CD4-positive, alpha-beta memory T cell (primary cell): ENCODE measurements at regions not wholly inside any gene's neighbourhood (a gene's known extent, or its start where the extent isn't known, plus 50 kb on each side); places are given as distances from the start of the nearest gene placed in this dataset.

Experiments used
- CTCF ChIA-PET: fragments of 350-600 bp; sonication (Branson Sonifier 250); formaldehyde crosslinking; loops from one replicate; lab custom pipeline; 2021; ENCODE audit warnings: inconsistent platforms; ENCODE audit not compliant: partially characterized antibody; lab: Charles Lee
- POLR2A ChIA-PET: fragments of 350-600 bp; sonication (Branson Sonifier 250); formaldehyde crosslinking; loops from one replicate; lab custom pipeline; 2021; ENCODE audit not compliant: partially characterized antibody; lab: Charles Lee
- DNase-seq, 5 donors: peaks; one replicate each; pipeline versions ENCODE4 v3.0.0 to v3.0.0-alpha.2; 2020 to 2022; ENCODE audit warnings: mixed read lengths in 1 of 5
- H3K27ac ChIP-seq: one replicate; pipeline ENCODE4 v1.7.0; 2013; ENCODE audit warnings: low read depth, low read length
- H3K27me3 ChIP-seq: 2 replicates; pipeline ENCODE4 v1.7.0; 2013; ENCODE audit warnings: mild to moderate bottlenecking, low read length, moderate library complexity; ENCODE audit not compliant: insufficient read depth
- H3K36me3 ChIP-seq: 2 replicates; pipeline ENCODE4 v1.7.0; 2013; ENCODE audit warnings: mild to moderate bottlenecking, low read length, moderate library complexity; ENCODE audit not compliant: insufficient read depth
- H3K4me1 ChIP-seq: 2 replicates; pipeline ENCODE4 v1.7.0; 2013; ENCODE audit warnings: mild to moderate bottlenecking, low read length, moderate library complexity; ENCODE audit not compliant: insufficient read depth
- H3K4me3 ChIP-seq, 2 donors: one replicate each; pipeline ENCODE4 v1.7.0; 2013; ENCODE audit warnings: low read length in 2 of 2, mild to moderate bottlenecking in 1 of 2
- H3K9me3 ChIP-seq, 2 donors: one replicate each; pipeline ENCODE4 v1.7.0; 2013; ENCODE audit warnings: low read length in 2 of 2, control low read depth in 1 of 2; ENCODE audit not compliant: control insufficient read depth in 1 of 2
- H3K27ac Mint-ChIP-seq, 7 donors: one replicate each; pipeline ENCODE4 v1.8.0; 2020 to 2021; ENCODE audit warnings: mixed read lengths in 7 of 7, mild to moderate bottlenecking in 6 of 7, inconsistent platforms in 3 of 7, moderate library complexity in 3 of 7
- H3K27me3 Mint-ChIP-seq, 2 donors: one replicate each; pipeline ENCODE4 v1.8.0; 2020 to 2021; ENCODE audit warnings: mixed read lengths in 2 of 2
- H3K36me3 Mint-ChIP-seq, 2 donors: one replicate each; pipeline ENCODE4 v1.8.0; 2020 to 2021; ENCODE audit warnings: mixed read lengths in 2 of 2, inconsistent platforms in 1 of 2, mild to moderate bottlenecking in 1 of 2
- H3K4me1 Mint-ChIP-seq, 4 donors: one replicate each; pipeline ENCODE4 v1.8.0; 2020 to 2021; ENCODE audit warnings: mixed read lengths in 4 of 4, mild to moderate bottlenecking in 1 of 4
- H3K4me3 Mint-ChIP-seq, 8 donors: one replicate each; pipeline ENCODE4 v1.8.0; 2020 to 2021; ENCODE audit warnings: mixed read lengths in 8 of 8, mild to moderate bottlenecking in 7 of 8, moderate library complexity in 6 of 8, inconsistent platforms in 3 of 8
- H3K9me3 Mint-ChIP-seq, 8 donors: one replicate each; pipeline ENCODE4 v1.8.0; 2020 to 2021; ENCODE audit warnings: mixed read lengths in 8 of 8, mild to moderate bottlenecking in 5 of 8, inconsistent platforms in 3 of 8, moderate library complexity in 1 of 8
- intact Hi-C: fragments of 100-400 bp; cut with micrococcal nuclease; formaldehyde crosslinking; loops from one replicate; pipeline ENCODE4 v1.15.1; 2023

DNA sequence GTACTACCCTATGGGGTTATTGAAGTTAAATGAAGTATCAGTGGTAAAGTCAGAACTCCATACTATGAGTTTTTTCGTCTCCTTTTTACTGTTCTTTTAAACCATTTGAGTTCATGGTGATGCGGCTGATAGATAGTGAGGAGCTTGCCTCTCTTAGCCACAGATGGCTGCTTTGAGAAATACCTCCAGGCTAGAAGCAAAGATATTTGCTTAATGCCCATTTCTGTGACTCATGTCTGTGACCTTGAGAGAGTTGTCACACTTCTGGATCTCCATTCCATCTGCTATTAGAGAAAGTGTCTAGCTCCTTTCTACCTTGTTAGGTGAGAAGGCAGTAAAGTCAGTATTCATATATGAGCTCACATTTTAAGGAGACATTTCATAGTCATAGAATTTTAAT is 89.5 kb upstream of the PLXNA2 start:
- intact Hi-C loops = no loop called here
- Mint-ChIP-seq H3K9me3 (no peaks in the 10 kb centered on the region), H3K4me1 (no peaks in the 10 kb centered on the region), H3K27me3 (peaks cover 12 to 14% of the 10 kb centered on the region in 2 donors), H3K4me3 (no peak overlapping the region), H3K36me3 (no peaks in the 10 kb centered on the region), H3K27ac (no peak overlapping the region)
- Histone ChIP-seq H3K9me3 (no peaks in the 10 kb centered on the region), H3K27me3 (no peaks in the 10 kb centered on the region), H3K36me3 (no peaks in the 10 kb centered on the region), H3K27ac (no peak overlapping the region), H3K4me3 (no peak overlapping the region), H3K4me1 (no peaks in the 10 kb centered on the region)
- CTCF ChIA-PET = no interaction called here
- POLR2A ChIA-PET = no interaction called here
- DNase-seq = no peak

DNA sequence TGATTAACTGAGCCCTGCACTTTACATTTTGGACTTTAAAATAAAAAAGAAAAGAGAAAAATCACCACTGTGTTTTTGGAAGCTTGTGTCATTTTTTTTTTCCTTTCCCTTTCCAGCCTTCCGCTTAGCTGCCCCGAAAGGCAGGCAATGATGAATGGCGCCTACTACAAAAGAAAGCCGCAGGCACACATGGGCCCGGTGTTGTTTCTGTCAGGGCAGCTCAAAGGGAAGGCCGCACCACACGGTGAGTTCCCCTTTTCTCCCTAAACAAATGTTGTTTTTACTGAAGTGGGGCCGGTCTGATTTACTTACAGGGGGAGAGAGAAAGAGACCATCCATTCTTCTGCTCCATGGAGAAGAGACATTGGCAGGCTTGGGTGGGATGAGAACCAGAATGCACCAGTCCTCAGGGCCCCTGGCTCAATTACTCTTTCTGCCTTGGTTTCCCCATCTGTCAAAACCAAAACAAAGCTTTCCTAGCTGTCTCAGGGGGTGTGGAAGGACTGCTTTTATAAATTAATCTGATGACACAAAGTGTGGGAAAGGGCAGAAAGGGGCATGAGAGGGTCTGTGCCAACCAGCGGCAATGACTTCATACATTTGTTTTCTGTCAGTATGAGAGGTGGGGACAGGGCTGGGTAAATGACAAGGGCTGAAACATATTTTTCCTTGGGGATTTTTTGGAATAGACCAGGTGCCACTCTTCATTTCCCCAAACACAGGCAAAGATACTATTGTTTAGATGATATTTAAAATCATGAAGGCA is 91.4 kb upstream of the PLXNA2 start:
- Mint-ChIP-seq H3K4me1 (no peaks in the 10 kb centered on the region), H3K4me3 (no peak overlapping the region), H3K27ac (no peak overlapping the region), H3K9me3 (peaks cover 0 to 2% (median 0%) of the 10 kb centered on the region in 8 donors), H3K36me3 (no peaks in the 10 kb centered on the region), H3K27me3 (peaks cover 13 to 15% of the 10 kb centered on the region in 2 donors)
- POLR2A ChIA-PET = no interaction called here
- no peak for DNase-seq
- no peak overlapping the region for H3K4me3 ChIP-seq
- H3K27ac ChIP-seq = no peak overlapping the region
- no peaks in the 10 kb centered on the region for H3K9me3 ChIP-seq
- CTCF ChIA-PET = no interaction called here
- no peaks in the 10 kb centered on the region for H3K27me3 ChIP-seq
- intact Hi-C loops = no loop called here
- H3K4me1 ChIP-seq = no peaks in the 10 kb centered on the region
- no peaks in the 10 kb centered on the region for H3K36me3 ChIP-seq

DNA sequence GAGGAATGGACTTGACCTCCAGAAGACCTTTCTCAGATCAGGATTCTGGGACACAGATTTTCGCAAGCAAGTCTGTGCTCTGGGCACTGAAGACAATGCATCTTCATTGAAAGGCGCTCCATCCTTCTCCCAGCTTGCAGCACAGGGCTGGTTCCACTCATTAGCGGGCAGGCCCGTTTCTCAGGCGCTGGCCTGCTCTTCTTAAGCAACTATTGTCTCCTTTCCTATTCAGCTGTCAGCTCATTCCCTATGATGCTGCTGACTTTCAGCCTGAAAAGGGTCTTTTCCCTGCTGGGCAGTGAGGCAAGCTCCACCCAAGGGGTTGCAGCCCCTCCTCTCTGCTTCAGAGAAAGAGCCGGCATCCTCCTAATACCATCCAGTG is 91.9 kb upstream of the PLXNA2 start:
- H3K4me3 Mint-ChIP-seq = no peak overlapping the region
- no peak overlapping the region for H3K27ac ChIP-seq
- CTCF ChIA-PET = no interaction called here
- peaks cover 0 to 2% (median 0%) of the 10 kb centered on the region in 8 donors for H3K9me3 Mint-ChIP-seq
- DNase-seq = no peak
- no peaks in the 10 kb centered on the region for H3K9me3 ChIP-seq
- no peak overlapping the region for H3K4me3 ChIP-seq
- no peaks in the 10 kb centered on the region for H3K27me3 ChIP-seq
- no peaks in the 10 kb centered on the region for H3K36me3 ChIP-seq
- POLR2A ChIA-PET = no interaction called here
- H3K27ac Mint-ChIP-seq = no peak overlapping the region
- intact Hi-C loops = no loop called here
- no peaks in the 10 kb centered on the region for H3K36me3 Mint-ChIP-seq
- no peaks in the 10 kb centered on the region for H3K4me1 ChIP-seq
- H3K4me1 Mint-ChIP-seq = no peaks in the 10 kb centered on the region
- H3K27me3 Mint-ChIP-seq = peaks cover 13 to 15% of the 10 kb centered on the region in 2 donors

DNA sequence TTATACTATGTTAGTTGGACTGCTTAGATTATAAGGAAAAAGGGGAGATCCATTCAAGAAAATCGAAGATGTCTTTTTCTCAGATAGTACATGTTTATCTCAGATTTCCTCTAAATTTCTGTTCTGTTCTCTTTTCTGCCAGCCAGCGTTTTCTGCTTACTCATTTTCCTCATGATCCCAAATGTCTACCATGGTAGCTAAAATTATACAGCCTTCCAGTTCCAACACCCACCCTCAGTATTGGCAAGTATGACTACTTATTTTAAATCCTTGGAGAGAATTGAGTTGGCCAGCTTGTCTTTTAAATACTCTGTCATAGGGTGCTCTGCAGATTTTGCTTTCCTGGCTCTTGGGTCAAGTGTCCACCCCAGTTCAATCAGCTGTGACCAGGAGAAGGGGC is 95.7 kb upstream of the PLXNA2 start:
- Histone ChIP-seq H3K27ac (no peak overlapping the region), H3K27me3 (no peaks in the 10 kb centered on the region), H3K4me3 (no peak overlapping the region), H3K4me1 (no peaks in the 10 kb centered on the region), H3K36me3 (no peaks in the 10 kb centered on the region), H3K9me3 (no peaks in the 10 kb centered on the region)
- no peaks in the 10 kb centered on the region for H3K36me3 Mint-ChIP-seq
- H3K4me1 Mint-ChIP-seq = no peaks in the 10 kb centered on the region
- no peak for DNase-seq
- intact Hi-C loops = no loop called here
- peaks cover 0 to 2% (median 0%) of the 10 kb centered on the region in 8 donors for H3K9me3 Mint-ChIP-seq
- ChIA-PET CTCF (no interaction called here), POLR2A (no interaction called here)
- no peak overlapping the region for H3K4me3 Mint-ChIP-seq
- peaks cover 11 to 15% of the 10 kb centered on the region in 2 donors for H3K27me3 Mint-ChIP-seq
- no peak overlapping the region for H3K27ac Mint-ChIP-seq

DNA sequence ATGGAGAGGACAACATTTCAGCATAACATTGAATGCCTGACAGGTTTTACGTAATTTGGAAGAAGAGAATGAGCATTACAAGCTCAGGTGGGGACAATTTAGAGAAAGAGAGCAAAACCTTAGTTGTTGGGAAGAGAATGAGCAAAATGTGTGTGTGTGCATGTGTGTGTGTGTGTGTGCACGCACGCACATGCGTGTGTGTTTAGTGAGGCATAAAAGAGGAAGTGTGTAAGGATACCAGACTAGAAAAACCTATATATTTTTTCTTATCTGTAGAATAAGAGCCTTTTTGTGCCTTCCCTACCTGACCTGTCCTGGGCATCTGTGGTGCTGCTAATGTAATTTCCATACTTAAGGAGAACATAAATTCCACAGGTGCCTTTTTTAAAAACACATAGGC is 99.0 kb upstream of the PLXNA2 start:
- no peak overlapping the region for H3K27ac Mint-ChIP-seq
- peaks cover 5 to 9% of the 10 kb centered on the region in 2 donors for H3K27me3 Mint-ChIP-seq
- POLR2A ChIA-PET = no interaction called here
- no peaks in the 10 kb centered on the region for H3K4me1 Mint-ChIP-seq
- CTCF ChIA-PET = no interaction called here
- peaks cover 0 to 5% (median 0%) of the 10 kb centered on the region in 8 donors for H3K9me3 Mint-ChIP-seq
- no peak overlapping the region for H3K4me3 ChIP-seq
- no peaks in the 10 kb centered on the region for H3K9me3 ChIP-seq
- no peaks in the 10 kb centered on the region for H3K27me3 ChIP-seq
- no peaks in the 10 kb centered on the region for H3K4me1 ChIP-seq
- no peaks in the 10 kb centered on the region for H3K36me3 Mint-ChIP-seq
- H3K4me3 Mint-ChIP-seq = no peak overlapping the region
- DNase-seq = no peak
- H3K36me3 ChIP-seq = no peaks in the 10 kb centered on the region
- intact Hi-C loops = no loop called here
- H3K27ac ChIP-seq = no peak overlapping the region

DNA sequence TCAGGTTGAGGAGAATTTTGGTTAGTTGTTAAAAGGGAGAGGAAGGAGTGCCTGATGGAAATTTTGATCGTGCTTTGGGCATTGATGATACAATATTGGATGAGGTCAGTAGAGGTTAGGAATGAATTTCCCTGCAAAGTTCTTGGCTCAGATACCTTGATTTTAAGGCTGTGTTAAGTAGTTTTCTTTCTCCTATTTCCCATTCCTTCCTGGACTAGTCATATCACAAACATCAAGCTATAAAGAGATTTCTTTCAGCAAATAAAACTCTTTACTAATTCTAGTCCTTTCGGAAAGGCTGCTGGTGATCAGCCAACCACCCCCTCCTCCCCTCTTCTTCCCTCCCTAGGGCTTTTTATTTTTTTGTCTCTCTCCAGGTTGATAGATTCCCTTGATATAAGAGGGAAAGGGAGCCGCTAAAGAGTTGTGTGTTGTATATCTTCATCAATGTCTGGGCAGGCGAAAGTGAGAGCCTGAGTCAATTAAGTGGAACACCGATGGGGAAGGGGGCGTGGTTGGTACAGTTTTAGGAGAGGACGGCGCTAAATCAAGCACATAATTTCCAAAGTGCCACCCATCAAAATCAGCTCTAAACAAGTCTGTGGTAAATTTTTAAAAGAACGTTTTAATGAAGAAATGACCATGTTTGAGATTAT is 100.1 kb upstream of the PLXNA2 start:
- intact Hi-C loops = no loop called here
- ChIA-PET POLR2A (no interaction called here), CTCF (no interaction called here)
- Histone ChIP-seq H3K9me3 (no peaks in the 10 kb centered on the region), H3K4me1 (no peaks in the 10 kb centered on the region), H3K4me3 (no peak overlapping the region), H3K36me3 (no peaks in the 10 kb centered on the region), H3K27me3 (no peaks in the 10 kb centered on the region), H3K27ac (no peak overlapping the region)
- H3K36me3 Mint-ChIP-seq = no peaks in the 10 kb centered on the region
- no peak for DNase-seq
- peaks cover 0 to 5% (median 0%) of the 10 kb centered on the region in 8 donors for H3K9me3 Mint-ChIP-seq
- no peak overlapping the region for H3K4me3 Mint-ChIP-seq
- no peaks in the 10 kb centered on the region for H3K4me1 Mint-ChIP-seq
- no peak overlapping the region for H3K27ac Mint-ChIP-seq
- peaks cover 0 to 9% of the 10 kb centered on the region in 2 donors for H3K27me3 Mint-ChIP-seq

DNA sequence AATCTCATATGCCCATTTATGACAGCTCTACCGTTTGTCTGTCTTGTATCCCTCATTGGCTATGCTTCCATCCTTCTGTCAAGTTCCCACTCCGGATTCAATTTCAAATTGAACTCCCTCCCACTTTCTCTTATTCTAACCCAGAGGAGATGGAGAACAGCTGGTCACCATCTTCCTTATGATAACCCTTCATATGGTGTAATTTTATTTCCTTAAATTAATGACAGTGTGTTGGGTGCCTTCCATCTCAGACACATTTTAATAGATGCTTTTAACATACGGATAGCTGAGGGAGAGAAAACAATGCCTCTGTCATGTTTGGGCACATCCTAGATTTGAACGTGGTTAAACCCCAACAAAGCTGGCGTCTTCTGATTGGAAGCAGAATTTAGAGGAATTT is 103.0 kb upstream of the PLXNA2 start:
- intact Hi-C loops = no loop called here
- Histone ChIP-seq H3K4me1 (no peaks in the 10 kb centered on the region), H3K36me3 (no peaks in the 10 kb centered on the region), H3K27ac (no peak overlapping the region), H3K27me3 (no peaks in the 10 kb centered on the region), H3K4me3 (no peak overlapping the region), H3K9me3 (no peaks in the 10 kb centered on the region)
- no peaks in the 10 kb centered on the region for H3K36me3 Mint-ChIP-seq
- DNase-seq = no peak
- H3K27ac Mint-ChIP-seq = no peak overlapping the region
- ChIA-PET POLR2A (no interaction called here), CTCF (no interaction called here)
- H3K4me3 Mint-ChIP-seq = no peak overlapping the region
- peaks cover 0 to 3% (median 0%) of the 10 kb centered on the region in 8 donors for H3K9me3 Mint-ChIP-seq
- H3K27me3 Mint-ChIP-seq = peaks cover 0 to 8% of the 10 kb centered on the region in 2 donors
- H3K4me1 Mint-ChIP-seq = no peaks in the 10 kb centered on the region
